Right lobe of liver (tissue), 4 donors: ENCODE measurements at regions not wholly inside any gene's neighbourhood (a gene's known extent, or its start where the extent isn't known, plus 50 kb on each side); places are given as distances from the start of the nearest gene placed in this dataset.

Experiments
- CTCF ChIP-seq, 4 donors: fragments of 200-600 bp in 3 of 4; fragments of 450-650 bp in 1 of 4; IDR thresholded peaks; one replicate each; pipeline versions ENCODE4 v1.5.1 to v1.8.0; 2016 to 2022; ENCODE audit warnings: antibody characterized with exemption in 4 of 4, mild to moderate bottlenecking in 2 of 4
- POLR2A ChIP-seq: fragments of 450-650 bp; IDR thresholded peaks from one replicate; pipeline ENCODE4 v1.6.1; 2017; ENCODE audit warnings: antibody characterized with exemption, mild to moderate bottlenecking
- donor health status: DM: no; HTN: no; CAD: no.
- donor health status: DM: no; HTN: no; CAD: no.
- donor health status: DM: no; HTN: yes; CAD: no.

- no peak for TF ChIP-seq CTCF (IDR thresholded peaks at IDR 0.05)
- no peak for TF ChIP-seq POLR2A
Measured at GRCh38 chr6:9553002-9553401, 861.9 kb downstream of the TFAP2A start.
